ENCODE measurements at regions not wholly inside any gene's neighbourhood (a gene's known extent, or its start where the extent isn't known, plus 50 kb on each side); places are given as distances from the start of the nearest gene placed in this dataset.

GRCh38 chr13:42424182-42424581 is 149.8 kb upstream of the TNFSF11 start:
- TF ChIP-seq, protein P1, sequence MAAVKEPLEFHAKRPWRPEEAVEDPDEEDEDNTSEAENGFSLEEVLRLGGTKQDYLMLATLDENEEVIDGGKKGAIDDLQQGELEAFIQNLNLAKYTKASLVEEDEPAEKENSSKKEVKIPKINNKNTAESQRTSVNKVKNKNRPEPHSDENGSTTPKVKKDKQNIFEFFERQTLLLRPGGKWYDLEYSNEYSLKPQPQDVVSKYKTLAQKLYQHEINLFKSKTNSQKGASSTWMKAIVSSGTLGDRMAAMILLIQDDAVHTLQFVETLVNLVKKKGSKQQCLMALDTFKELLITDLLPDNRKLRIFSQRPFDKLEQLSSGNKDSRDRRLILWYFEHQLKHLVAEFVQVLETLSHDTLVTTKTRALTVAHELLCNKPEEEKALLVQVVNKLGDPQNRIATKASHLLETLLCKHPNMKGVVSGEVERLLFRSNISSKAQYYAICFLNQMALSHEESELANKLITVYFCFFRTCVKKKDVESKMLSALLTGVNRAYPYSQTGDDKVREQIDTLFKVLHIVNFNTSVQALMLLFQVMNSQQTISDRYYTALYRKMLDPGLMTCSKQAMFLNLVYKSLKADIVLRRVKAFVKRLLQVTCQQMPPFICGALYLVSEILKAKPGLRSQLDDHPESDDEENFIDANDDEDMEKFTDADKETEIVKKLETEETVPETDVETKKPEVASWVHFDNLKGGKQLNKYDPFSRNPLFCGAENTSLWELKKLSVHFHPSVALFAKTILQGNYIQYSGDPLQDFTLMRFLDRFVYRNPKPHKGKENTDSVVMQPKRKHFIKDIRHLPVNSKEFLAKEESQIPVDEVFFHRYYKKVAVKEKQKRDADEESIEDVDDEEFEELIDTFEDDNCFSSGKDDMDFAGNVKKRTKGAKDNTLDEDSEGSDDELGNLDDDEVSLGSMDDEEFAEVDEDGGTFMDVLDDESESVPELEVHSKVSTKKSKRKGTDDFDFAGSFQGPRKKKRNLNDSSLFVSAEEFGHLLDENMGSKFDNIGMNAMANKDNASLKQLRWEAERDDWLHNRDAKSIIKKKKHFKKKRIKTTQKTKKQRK (IDR thresholded peaks at IDR 0.05; ENCODE audit: low read length): no peak
- TF ChIP-seq TP53 (CRISPR knock-in tag; conservative IDR thresholded peaks at IDR 0.05): no peak
- no peak for TF ChIP-seq ZNF543 (CRISPR knock-in tag; IDR thresholded peaks at IDR 0.05)
- no peak for TF ChIP-seq ATF5 (CRISPR knock-in tag; IDR thresholded peaks at IDR 0.05; ENCODE audit: low read depth)
- no peak for TF ChIP-seq ZNF841 (CRISPR knock-in tag; IDR thresholded peaks at IDR 0.05; ENCODE audit: borderline replicate concordance)
- in situ Hi-C loops (cut with HindIII; ENCODE audit: extremely low pct_ligation_motif_present, low pct_unique_long_range_greater_than_20kb): no loop called here
- H3K27me3 ChIP-seq (ENCODE audit: control insufficient read depth in 1 of 2, insufficient read depth in 2 of 2, low read length in 2 of 2): no peaks in the 10 kb centered on the region
- no peaks in the 10 kb centered on the region for H3K36me3 ChIP-seq (replicated peaks in 1 of 2; ENCODE audit: control insufficient read depth in 1 of 2, insufficient read depth in 2 of 2, low read length in 2 of 2)
- ATAC-seq (no peak), DNase-seq (ENCODE audit: low spot score) (no peak), FAIRE-seq (no peak)
- H3K27ac ChIP-seq (ENCODE audit: extremely low read length, insufficient read depth, low read length): no peak overlapping the region
- no TSS peak for BruUV-seq (replicated peaks)
- 2% methylated on average over 2 of the region's 2 CpGs for WGBS (ENCODE audit: low lambda C conversion rate)
- H2AFZ ChIP-seq (ENCODE audit: low read length): no peak overlapping the region
- no peaks in the 10 kb centered on the region for H3K9me3 ChIP-seq (ENCODE audit: low read length)
- CTCF ChIA-PET (ENCODE audit: low intra/inter-chr PET ratio, low total read pairs): no interaction called here
- no peaks in the 10 kb centered on the region for H3K79me2 ChIP-seq (ENCODE audit: insufficient read depth, low read length)
- H3K4me1 ChIP-seq (ENCODE audit: insufficient read depth, low read length): no peaks in the 10 kb centered on the region
- no peak overlapping the region for H3K4me2 ChIP-seq (ENCODE audit: low read depth, low read length)
- no peak overlapping the region for H3K9ac ChIP-seq (ENCODE audit: insufficient read depth, low read depth, low read length)
- POLR2A ChIA-PET: no interaction called here
- intact Hi-C loops (cut with micrococcal nuclease; ENCODE audit: unreplicated experiment): no loop called here
- H4K20me1 ChIP-seq (ENCODE audit: insufficient read depth, low read length): no peaks in the 10 kb centered on the region
- no peak overlapping the region for H3K4me3 ChIP-seq (replicated peaks in 1 of 3; ENCODE audit: insufficient read depth in 1 of 3, low read depth in 2 of 3, low read length in 3 of 3)

DNA sequence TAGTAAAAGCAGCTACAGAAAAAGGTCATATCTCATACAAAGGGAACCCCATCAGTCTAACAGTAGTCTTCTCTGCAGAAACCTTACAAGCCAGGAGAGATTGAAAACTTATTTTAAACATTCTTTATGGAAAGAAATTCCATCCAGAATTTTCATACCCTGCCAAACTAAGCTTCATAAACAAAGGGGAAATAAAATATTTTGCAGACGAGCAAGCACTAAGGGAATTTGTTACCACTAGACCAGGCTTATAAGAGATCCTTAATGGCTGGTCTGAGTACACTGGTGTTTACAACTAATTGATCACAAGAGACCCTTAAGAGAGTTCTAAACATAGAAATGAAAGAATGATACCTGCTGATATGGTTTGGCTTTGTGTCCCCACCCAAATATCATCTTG is 128.6 kb upstream of the TNFSF11 start:
- Histone ChIP-seq H3K79me2 (ENCODE audit: insufficient read depth, low read length) (no peaks in the 10 kb centered on the region), H3K27ac (ENCODE audit: extremely low read length, insufficient read depth, low read length) (no peak overlapping the region), H4K20me1 (ENCODE audit: insufficient read depth, low read length) (no peaks in the 10 kb centered on the region), H3K36me3 (replicated peaks in 1 of 2; ENCODE audit: control insufficient read depth in 1 of 2, insufficient read depth in 2 of 2, low read length in 2 of 2) (no peaks in the 10 kb centered on the region), H2AFZ (ENCODE audit: low read length) (no peak overlapping the region), H3K4me3 (replicated peaks in 1 of 3; ENCODE audit: insufficient read depth in 1 of 3, low read depth in 2 of 3, low read length in 3 of 3) (no peak overlapping the region), H3K9ac (ENCODE audit: insufficient read depth, low read depth, low read length) (no peak overlapping the region), H3K27me3 (ENCODE audit: control insufficient read depth in 1 of 2, insufficient read depth in 2 of 2, low read length in 2 of 2) (no peaks in the 10 kb centered on the region), H3K4me2 (ENCODE audit: low read depth, low read length) (no peak overlapping the region), H3K9me3 (ENCODE audit: low read length) (peaks cover 89% of the 10 kb centered on the region), H3K4me1 (ENCODE audit: insufficient read depth, low read length) (no peaks in the 10 kb centered on the region)
- ChIA-PET POLR2A (no interaction called here), CTCF (ENCODE audit: low intra/inter-chr PET ratio, low total read pairs) (no interaction called here)
- WGBS (ENCODE audit: low lambda C conversion rate): 0% methylated on average over 1 of the region's 1 CpG
- FAIRE-seq: no peak
- peak; percentile 68; the same call in 1 of the 2 replicates for TF ChIP-seq ZNF337 (CRISPR knock-in tag; IDR thresholded peaks at IDR 0.05; ENCODE audit: borderline replicate concordance, low read depth)
- TF ChIP-seq PCBP2 (optimal IDR thresholded peaks at IDR 0.05; ENCODE audit: low read depth, low read length, poor library complexity, severe bottlenecking): no peak
- no peak for TF ChIP-seq HMGXB4 (CRISPR knock-in tag; IDR thresholded peaks at IDR 0.05; ENCODE audit: borderline replicate concordance in 1 of 2, low read depth in 1 of 2)
- TF ChIP-seq THYN1 (CRISPR knock-in tag; IDR thresholded peaks at IDR 0.05; ENCODE audit: borderline replicate concordance, low read depth): no peak
- TF ChIP-seq ZBTB7B (CRISPR knock-in tag; IDR thresholded peaks at IDR 0.05): no peak
- TF ChIP-seq MAFK (conservative IDR thresholded peaks at IDR 0.05 in 1 of 2, IDR thresholded peaks at IDR 0.05 in 1 of 2; ENCODE audit: low read length in 2 of 2): no peak
- no peak for TF ChIP-seq HMG20A (CRISPR knock-in tag; IDR thresholded peaks at IDR 0.05; ENCODE audit: borderline replicate concordance)
- TF ChIP-seq ZC3H4 (CRISPR knock-in tag; IDR thresholded peaks at IDR 0.05; ENCODE audit: borderline replicate concordance): no peak
- no peak for TF ChIP-seq KAT7 (CRISPR knock-in tag; IDR thresholded peaks at IDR 0.05; ENCODE audit: borderline replicate concordance)
- intact Hi-C loops (cut with micrococcal nuclease; ENCODE audit: unreplicated experiment) (no loop called here), in situ Hi-C loops (cut with HindIII; ENCODE audit: extremely low pct_ligation_motif_present, low pct_unique_long_range_greater_than_20kb) (no loop called here)
- BruUV-seq (replicated peaks): no TSS peak
- no peak for ATAC-seq
- DNase-seq (ENCODE audit: low spot score): no peak

All from HepG2 (cell line).